T-helper 2 cell treated with Interferon-gamma antibody and Interleukin-4, amounts not matched to agents 5 μg/mL and 100 μg/mL, for 36 hours (primary cell): ENCODE measurements at regions not wholly inside any gene's neighbourhood (a gene's known extent, or its start where the extent isn't known, plus 50 kb on each side); places are given as distances from the start of the nearest gene placed in this dataset.

Experiments
- DNase-seq: peaks from one replicate; pipeline ENCODE4 v3.0.0; 2021; ENCODE audit warnings: low spot score
- H3K27ac Mint-ChIP-seq: one replicate; pipeline ENCODE4 v1.8.0; 2021; ENCODE audit warnings: mild to moderate bottlenecking, mixed read lengths
- H3K27me3 Mint-ChIP-seq: one replicate; pipeline ENCODE4 v1.8.0; 2021; ENCODE audit warnings: low read depth, mixed read lengths
- H3K36me3 Mint-ChIP-seq: one replicate; pipeline ENCODE4 v1.8.0; 2021; ENCODE audit warnings: low read depth, mixed read lengths
- H3K4me1 Mint-ChIP-seq: one replicate; pipeline ENCODE4 v1.8.0; 2021; ENCODE audit warnings: low read depth, mixed read lengths
- H3K4me3 Mint-ChIP-seq: one replicate; pipeline ENCODE4 v1.8.0; 2022; ENCODE audit warnings: mild to moderate bottlenecking, moderate library complexity, mixed read lengths
- H3K9me3 Mint-ChIP-seq: one replicate; pipeline ENCODE4 v1.8.0; 2021; ENCODE audit warnings: mixed read lengths

DNA sequence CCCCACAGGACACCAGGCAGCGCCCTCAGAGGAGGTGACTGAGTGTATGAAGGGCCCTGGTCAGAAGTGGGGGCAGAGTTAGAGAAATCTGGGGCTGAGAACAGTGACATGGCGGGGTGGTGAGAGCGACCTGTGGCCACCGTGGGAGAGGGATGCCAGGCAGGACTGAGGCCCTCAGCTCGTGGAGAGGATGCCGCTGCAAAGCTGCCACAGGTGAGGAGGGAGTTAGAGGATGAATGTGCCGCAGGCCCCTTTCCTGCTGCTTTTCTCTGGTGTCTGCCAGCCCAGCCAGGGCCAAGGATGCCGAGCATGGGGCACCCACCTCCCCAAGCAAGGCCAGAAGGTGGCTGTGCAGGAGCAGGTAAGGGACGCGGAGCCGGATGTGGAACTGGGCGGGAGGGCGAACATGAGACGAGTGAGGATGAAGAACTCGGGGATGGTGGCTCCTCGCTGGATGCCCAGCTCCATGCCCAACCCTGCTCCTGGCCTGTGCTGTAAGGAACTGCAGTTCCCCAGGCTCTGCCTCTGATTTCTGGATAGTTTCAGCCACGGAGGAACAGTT lies 269.2 kb upstream of the HDAC4 start:
- Mint-ChIP-seq H3K9me3 (no peaks in the 10 kb centered on the region), H3K4me3 (no peak overlapping the region), H3K36me3 (no peaks in the 10 kb centered on the region), H3K4me1 (no peaks in the 10 kb centered on the region), H3K27me3 (no peaks in the 10 kb centered on the region), H3K27ac (no peak overlapping the region)
- DNase-seq, result no peak

DNA sequence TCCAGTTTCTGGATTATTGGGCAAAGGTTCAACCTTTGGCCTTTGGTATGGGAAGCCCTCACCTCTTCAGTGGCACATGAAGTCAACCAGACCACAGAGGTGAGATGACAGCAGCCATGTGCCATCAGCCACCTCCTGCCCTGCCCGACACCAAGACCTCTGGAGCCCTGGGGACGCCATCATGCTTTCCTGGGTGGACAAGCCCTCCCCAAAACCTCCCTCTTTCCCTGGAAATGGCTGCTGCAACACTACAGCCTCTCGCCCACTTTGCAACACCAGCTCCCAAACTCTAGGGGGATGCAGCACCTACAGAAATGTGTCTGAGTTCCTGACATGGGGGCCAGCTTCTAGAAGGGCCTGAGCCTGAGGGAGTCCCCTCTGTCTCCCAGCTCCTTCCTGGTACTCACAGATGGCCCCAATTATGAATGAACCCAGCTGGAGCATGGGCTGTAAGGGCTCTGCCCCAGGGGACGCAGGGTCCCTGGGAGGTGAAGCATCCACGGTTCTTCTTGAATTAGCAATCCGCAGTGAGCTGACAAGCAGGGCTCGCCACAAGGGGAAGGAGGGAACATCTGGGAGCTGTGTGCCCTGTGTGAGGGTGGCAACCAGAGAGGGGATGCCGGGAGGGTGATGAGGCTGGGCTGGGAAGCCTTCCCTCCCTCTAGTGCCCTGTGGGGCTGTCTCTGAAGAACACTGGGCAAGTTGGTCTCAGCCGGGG lies 268.5 kb upstream of the HDAC4 start:
- no peak for DNase-seq
- no peaks in the 10 kb centered on the region for H3K27me3 Mint-ChIP-seq
- H3K4me1 Mint-ChIP-seq, result no peaks in the 10 kb centered on the region
- H3K27ac Mint-ChIP-seq, result no peak overlapping the region
- no peaks in the 10 kb centered on the region for H3K36me3 Mint-ChIP-seq
- no peaks in the 10 kb centered on the region for H3K9me3 Mint-ChIP-seq
- no peak overlapping the region for H3K4me3 Mint-ChIP-seq

DNA sequence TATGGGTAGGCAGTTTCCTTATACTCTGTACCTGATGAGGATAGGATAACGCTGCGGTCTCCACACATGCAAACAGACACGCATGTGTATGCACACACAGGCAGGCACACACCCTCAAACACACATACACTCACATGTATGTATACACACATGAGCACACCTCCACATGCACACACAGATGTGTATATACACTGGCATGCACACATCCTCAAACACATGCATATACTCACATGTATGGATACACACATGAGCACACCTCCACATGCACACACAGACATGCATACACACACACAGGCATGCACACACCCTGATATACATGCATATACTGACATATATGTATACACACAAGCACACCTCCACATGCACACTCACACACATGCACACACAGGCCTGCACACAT lies 267.8 kb upstream of the HDAC4 start:
- no peak overlapping the region for H3K27ac Mint-ChIP-seq
- H3K4me3 Mint-ChIP-seq, result no peak overlapping the region
- H3K9me3 Mint-ChIP-seq, result no peaks in the 10 kb centered on the region
- no peaks in the 10 kb centered on the region for H3K27me3 Mint-ChIP-seq
- no peaks in the 10 kb centered on the region for H3K4me1 Mint-ChIP-seq
- no peak for DNase-seq
- no peaks in the 10 kb centered on the region for H3K36me3 Mint-ChIP-seq

- no peaks in the 10 kb centered on the region for H3K27me3 Mint-ChIP-seq
- DNase-seq, result no peak
- H3K4me1 Mint-ChIP-seq, result no peaks in the 10 kb centered on the region
- H3K9me3 Mint-ChIP-seq, result no peaks in the 10 kb centered on the region
- H3K27ac Mint-ChIP-seq, result no peak overlapping the region
- H3K4me3 Mint-ChIP-seq, result no peak overlapping the region
- no peaks in the 10 kb centered on the region for H3K36me3 Mint-ChIP-seq
These were observed 267.2 kb upstream of the HDAC4 start for GRCh38 chr2:239668042-239668441.

GRCh38 chr2:239667431-239667985 lies 266.7 kb upstream of the HDAC4 start:
- H3K27me3 Mint-ChIP-seq, result no peaks in the 10 kb centered on the region
- H3K4me3 Mint-ChIP-seq, result no peak overlapping the region
- H3K27ac Mint-ChIP-seq, result no peak overlapping the region
- no peaks in the 10 kb centered on the region for H3K4me1 Mint-ChIP-seq
- H3K36me3 Mint-ChIP-seq, result no peaks in the 10 kb centered on the region
- H3K9me3 Mint-ChIP-seq, result no peaks in the 10 kb centered on the region
- DNase-seq, result no peak

DNA sequence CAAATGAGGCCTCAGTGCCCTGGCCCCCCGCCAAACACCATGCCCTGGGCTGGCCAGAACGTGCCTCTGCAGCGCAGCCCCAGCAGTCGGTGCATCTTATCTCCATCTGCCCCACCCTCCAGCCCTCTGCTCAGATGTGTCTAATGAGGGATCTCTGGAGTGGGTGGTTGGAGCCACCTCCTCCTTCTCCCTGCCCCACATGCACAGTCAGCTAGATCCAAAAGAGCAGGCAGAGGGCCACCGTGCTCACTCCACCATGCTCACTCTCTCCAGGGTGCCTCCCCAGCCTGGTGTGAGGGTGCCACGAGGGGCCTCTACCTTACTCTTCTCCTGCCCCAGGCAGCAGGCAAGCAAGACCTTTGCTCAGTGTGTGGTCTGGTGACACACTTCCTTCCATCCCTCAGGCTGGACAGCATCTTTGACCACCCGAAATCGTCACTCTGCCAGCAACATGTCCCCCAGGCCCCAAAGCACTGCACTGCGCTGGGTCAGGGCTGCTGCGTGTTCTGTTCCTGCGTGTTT lies 266.1 kb upstream of the HDAC4 start:
- H3K27ac Mint-ChIP-seq, result no peak overlapping the region

DNA sequence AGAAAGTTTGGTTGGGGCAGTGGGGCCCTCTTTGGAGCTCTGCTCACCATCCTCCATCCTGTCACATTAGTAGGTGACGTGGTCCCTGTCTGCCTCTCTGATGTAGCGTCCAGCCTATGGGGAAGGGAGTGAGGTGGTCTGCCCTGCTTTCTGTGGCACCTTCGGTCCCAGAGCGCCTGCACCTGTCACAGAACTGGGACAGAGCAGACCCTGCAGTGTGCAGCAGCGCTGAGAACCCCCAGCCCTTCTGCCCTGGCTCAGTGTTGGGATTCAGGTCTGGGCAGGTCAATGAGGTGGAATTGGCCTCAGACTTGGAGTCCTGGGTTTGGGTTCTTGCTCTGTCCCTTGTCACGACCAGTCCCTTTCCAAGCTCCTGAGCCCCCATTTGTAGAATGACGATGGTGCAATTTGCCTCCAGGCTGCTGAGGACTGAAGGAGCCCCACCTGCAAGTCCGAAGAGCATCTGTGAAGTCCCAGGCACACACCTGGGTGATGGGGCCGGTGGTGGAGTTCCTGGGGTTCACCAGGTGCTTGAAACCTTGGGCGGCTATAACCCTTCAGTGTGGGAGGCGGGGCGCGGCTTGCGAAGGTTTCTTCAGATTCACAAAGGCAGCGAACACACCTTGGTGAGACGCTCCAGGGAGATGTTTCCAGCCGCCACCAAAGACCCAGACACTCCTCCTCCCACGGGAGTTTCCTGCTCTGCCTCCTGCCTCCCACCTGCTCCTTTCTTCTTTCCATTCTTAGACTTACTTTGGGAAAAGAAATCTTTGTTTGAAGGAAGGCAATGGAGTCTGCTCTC lies 265.4 kb upstream of the HDAC4 start:
- Mint-ChIP-seq H3K4me1 (no peaks in the 10 kb centered on the region), H3K9me3 (no peaks in the 10 kb centered on the region), H3K36me3 (no peaks in the 10 kb centered on the region), H3K27ac (no peak overlapping the region), H3K4me3 (no peak overlapping the region), H3K27me3 (peaks cover 8% of the 10 kb centered on the region)
- DNase-seq, result no peak

More for the DNA sequence above, 266.1 kb upstream of the HDAC4 start:
- Mint-ChIP-seq H3K9me3 (no peaks in the 10 kb centered on the region), H3K27me3 (peaks cover 2% of the 10 kb centered on the region), H3K4me1 (no peaks in the 10 kb centered on the region), H3K4me3 (no peak overlapping the region), H3K36me3 (no peaks in the 10 kb centered on the region)
- no peak for DNase-seq

GRCh38 chr2:239664216-239664810 lies 263.5 kb upstream of the HDAC4 start:
- Mint-ChIP-seq H3K9me3 (no peaks in the 10 kb centered on the region), H3K4me3 (no peak overlapping the region), H3K27me3 (peaks cover 13% of the 10 kb centered on the region), H3K36me3 (no peaks in the 10 kb centered on the region), H3K27ac (no peak overlapping the region), H3K4me1 (no peaks in the 10 kb centered on the region)
- no peak for DNase-seq

GRCh38 chr2:239663364-239663924 lies 262.6 kb upstream of the HDAC4 start:
- H3K4me3 Mint-ChIP-seq, result no peak overlapping the region
- no peak for DNase-seq
- H3K9me3 Mint-ChIP-seq, result no peaks in the 10 kb centered on the region
- H3K36me3 Mint-ChIP-seq, result no peaks in the 10 kb centered on the region
- peaks cover 14% of the 10 kb centered on the region for H3K27me3 Mint-ChIP-seq
- no peaks in the 10 kb centered on the region for H3K4me1 Mint-ChIP-seq
- no peak overlapping the region for H3K27ac Mint-ChIP-seq

GRCh38 chr2:239662413-239663120 lies 261.7 kb upstream of the HDAC4 start:
- H3K27ac Mint-ChIP-seq, result no peak overlapping the region
- DNase-seq, result no peak
- H3K9me3 Mint-ChIP-seq, result no peaks in the 10 kb centered on the region
- H3K27me3 Mint-ChIP-seq, result peaks cover 20% of the 10 kb centered on the region
- H3K36me3 Mint-ChIP-seq, result no peaks in the 10 kb centered on the region
- H3K4me1 Mint-ChIP-seq, result no peaks in the 10 kb centered on the region
- H3K4me3 Mint-ChIP-seq, result no peak overlapping the region

DNA sequence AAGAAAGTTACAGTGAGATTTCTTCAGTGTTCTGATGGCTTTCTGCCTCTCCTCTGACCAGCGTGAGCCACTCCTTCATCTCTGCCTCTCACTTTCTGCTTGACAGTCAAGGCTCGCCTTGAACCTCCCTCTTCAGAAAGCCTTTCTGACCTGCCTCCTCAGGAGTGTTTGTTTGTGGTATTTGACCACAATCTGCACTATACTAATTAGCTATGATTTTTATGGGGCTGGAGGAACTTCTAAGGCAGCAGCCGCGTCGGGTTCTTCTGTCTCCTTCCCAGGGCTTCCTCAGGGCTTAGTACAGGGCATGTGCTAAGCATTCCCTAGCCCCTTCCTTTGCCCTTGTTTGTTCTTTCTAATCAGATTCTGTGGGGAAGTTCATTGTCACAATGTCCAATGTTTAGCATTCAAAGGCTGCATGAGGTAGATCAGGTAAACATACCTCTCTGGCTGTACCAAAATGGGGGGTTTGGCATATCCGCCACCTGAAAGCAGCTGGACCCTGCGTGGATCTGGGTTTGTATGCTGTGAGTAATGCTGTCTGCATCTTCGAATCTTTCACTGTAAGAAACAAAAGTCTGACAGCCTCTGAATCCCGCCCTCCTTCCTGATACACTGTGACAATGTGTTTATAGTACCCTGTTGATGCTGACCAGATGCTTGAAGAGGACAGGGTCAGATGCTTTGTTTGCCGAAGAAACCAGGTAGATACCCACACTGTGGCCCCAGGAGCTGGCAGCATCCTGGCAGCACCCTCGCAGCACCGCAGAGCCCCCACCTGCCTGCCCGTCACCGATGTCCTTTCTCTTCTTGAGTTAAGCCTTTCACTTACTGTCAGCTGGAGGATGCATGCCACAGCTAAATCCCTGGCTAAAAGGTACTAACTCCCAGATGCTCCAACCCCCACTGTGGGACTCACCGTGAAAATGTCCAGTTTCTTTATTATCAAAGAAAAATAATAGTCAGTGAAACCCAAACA lies 260.8 kb upstream of the HDAC4 start:
- Mint-ChIP-seq H3K4me3 (no peak overlapping the region), H3K4me1 (no peaks in the 10 kb centered on the region), H3K27me3 (peaks cover 25% of the 10 kb centered on the region), H3K36me3 (no peaks in the 10 kb centered on the region), H3K27ac (no peak overlapping the region), H3K9me3 (no peaks in the 10 kb centered on the region)
- no peak for DNase-seq
